C4-2B (cell line): ENCODE measurements at regions not wholly inside any gene's neighbourhood (a gene's known extent, or its start where the extent isn't known, plus 50 kb on each side); places are given as distances from the start of the nearest gene placed in this dataset.

Experiments used
- H3K27ac ChIP-seq: fragments of 450-650 bp; 2 replicates; pipeline ENCODE4 v1.5.1; 2017
- CTCF ChIP-seq: fragments of 450-650 bp; conservative IDR thresholded peaks from 2 replicates; pipeline ENCODE4 v1.5.1; 2017; ENCODE audit warnings: mild to moderate bottlenecking
- ZFX ChIP-seq: fragments of 450-650 bp; IDR thresholded peaks from 2 replicates; pipeline ENCODE4 v1.6.1; 2017

- no peak overlapping the region for H3K27ac ChIP-seq
- TF ChIP-seq ZFX (no peak), CTCF (no peak)
Observed at GRCh38 chr22:34135749-34136148, 215.5 kb upstream of the LARGE1 start.

GRCh38 chr22:34150023-34150422, 229.7 kb upstream of the LARGE1 start:
- no peak for TF ChIP-seq ZFX
- no peak for TF ChIP-seq CTCF
- H3K27ac ChIP-seq, result no peak overlapping the region

GRCh38 chr22:34159491-34159890, 239.2 kb upstream of the LARGE1 start:
- TF ChIP-seq ZFX (no peak), CTCF (no peak)

GRCh38 chr22:34160141-34160783, 240.0 kb upstream of the LARGE1 start:
- H3K27ac ChIP-seq, result no peak overlapping the region
- no peak for TF ChIP-seq CTCF
- TF ChIP-seq ZFX, result no peak

More at GRCh38 chr22:34159491-34159890, 239.2 kb upstream of the LARGE1 start:
- H3K27ac ChIP-seq, result no peak overlapping the region

GRCh38 chr22:34161431-34162123, 241.3 kb upstream of the LARGE1 start:
- no peak for TF ChIP-seq CTCF
- TF ChIP-seq ZFX, result no peak
- H3K27ac ChIP-seq, result no peak overlapping the region

- H3K27ac ChIP-seq, result no peak overlapping the region
- TF ChIP-seq CTCF (no peak), ZFX (no peak)
Observed at GRCh38 chr22:34198976-34199375, 278.7 kb upstream of the LARGE1 start.

- TF ChIP-seq ZFX, result no peak
- no peak for TF ChIP-seq CTCF
- H3K27ac ChIP-seq, result no peak overlapping the region
Observed at GRCh38 chr22:34210301-34210700, 290.0 kb upstream of the LARGE1 start.
